ENCODE measurements at regions not wholly inside any gene's neighbourhood (a gene's known extent, or its start where the extent isn't known, plus 50 kb on each side); places are given as distances from the start of the nearest gene placed in this dataset.

DNA sequence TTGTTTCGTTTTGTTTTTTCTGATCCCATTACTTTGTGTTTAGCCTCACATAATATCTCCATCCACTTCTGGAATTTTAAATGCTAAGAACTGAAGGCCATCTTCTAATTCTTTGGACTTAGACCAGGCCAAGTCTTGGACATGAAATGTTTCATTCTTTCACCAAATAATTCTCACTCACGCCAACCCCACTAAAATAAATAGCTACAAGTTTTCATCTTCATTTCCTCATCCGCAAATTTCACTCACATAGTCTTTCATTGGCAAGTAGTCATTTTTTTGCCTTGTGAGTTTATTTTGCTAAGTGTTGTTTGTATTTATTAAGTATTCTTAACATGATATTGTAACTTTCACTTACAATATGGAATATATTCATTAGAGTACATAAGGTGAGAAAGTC lies 1188.6 kb upstream of the SEMA6A start:
- TF ChIP-seq, protein P1, sequence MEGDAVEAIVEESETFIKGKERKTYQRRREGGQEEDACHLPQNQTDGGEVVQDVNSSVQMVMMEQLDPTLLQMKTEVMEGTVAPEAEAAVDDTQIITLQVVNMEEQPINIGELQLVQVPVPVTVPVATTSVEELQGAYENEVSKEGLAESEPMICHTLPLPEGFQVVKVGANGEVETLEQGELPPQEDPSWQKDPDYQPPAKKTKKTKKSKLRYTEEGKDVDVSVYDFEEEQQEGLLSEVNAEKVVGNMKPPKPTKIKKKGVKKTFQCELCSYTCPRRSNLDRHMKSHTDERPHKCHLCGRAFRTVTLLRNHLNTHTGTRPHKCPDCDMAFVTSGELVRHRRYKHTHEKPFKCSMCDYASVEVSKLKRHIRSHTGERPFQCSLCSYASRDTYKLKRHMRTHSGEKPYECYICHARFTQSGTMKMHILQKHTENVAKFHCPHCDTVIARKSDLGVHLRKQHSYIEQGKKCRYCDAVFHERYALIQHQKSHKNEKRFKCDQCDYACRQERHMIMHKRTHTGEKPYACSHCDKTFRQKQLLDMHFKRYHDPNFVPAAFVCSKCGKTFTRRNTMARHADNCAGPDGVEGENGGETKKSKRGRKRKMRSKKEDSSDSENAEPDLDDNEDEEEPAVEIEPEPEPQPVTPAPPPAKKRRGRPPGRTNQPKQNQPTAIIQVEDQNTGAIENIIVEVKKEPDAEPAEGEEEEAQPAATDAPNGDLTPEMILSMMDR (IDR thresholded peaks at IDR 0.05; ENCODE audit: insufficient read depth, low read depth, low read length) = no peak
- H3K4me3 ChIP-seq (ENCODE audit: low read depth, low read length) = no peak overlapping the region
- DNase-seq (ENCODE audit: low read depth) = no peak

DNA sequence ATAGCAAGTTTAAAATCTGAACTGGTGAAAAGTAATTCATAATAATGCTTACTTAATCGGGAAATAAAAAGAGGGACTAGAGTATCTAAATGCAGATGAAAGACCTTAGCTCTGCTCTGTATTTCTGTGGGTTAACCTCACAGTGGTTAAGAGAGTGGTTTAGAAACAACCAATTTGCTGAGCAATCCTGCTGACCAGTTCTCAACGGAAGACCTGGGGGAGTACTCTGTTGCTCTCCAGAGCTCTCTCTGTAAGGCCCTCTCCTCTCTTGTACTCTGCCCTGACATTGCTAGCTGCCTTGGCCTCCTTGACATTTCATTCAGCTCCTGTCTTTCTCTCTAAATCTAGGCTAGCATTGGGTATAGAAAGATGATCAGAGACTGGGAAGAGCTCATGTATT lies 1186.6 kb upstream of the SEMA6A start:
- TF ChIP-seq, protein P1 (IDR thresholded peaks at IDR 0.05; ENCODE audit: insufficient read depth, low read depth, low read length) = no peak
- DNase-seq (ENCODE audit: low read depth) = peak; percentile 2
- no peak overlapping the region for H3K4me3 ChIP-seq (ENCODE audit: low read depth, low read length)

DNA sequence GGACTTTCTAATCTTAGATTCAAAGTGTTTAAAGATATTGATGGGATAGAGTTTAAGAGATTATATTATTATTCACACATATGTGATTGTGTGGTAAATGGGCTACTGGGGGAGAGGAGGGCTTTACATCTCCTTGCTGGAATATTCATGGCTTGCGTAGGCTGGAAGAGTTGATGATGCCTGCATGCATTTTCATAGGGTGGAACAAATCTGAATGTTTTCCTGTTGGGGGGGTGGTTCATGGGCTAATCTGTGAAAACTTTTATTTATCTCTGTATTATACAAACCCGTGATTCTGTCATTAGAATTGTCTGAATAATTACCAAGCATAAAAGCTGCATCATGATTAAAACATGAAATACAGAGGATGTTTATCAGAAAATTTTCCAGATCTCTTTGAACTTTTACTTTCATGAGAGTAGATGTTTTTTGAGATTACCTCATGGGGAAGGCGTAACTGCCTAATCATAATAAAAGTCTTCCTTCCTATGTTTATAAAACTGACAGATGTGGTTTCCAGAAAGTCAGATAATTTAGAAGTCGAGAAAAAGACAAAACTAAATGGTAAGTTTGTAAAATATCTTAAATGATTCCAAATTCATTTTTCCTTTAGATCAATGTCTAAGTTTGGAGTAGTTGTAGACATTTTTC lies 1185.4 kb upstream of the SEMA6A start:
- TF ChIP-seq, protein P1 (IDR thresholded peaks at IDR 0.05; ENCODE audit: insufficient read depth, low read depth, low read length) = no peak
- H3K4me3 ChIP-seq (ENCODE audit: low read depth, low read length) = no peak overlapping the region
- peak; percentile 14 for DNase-seq (ENCODE audit: low read depth)

DNA sequence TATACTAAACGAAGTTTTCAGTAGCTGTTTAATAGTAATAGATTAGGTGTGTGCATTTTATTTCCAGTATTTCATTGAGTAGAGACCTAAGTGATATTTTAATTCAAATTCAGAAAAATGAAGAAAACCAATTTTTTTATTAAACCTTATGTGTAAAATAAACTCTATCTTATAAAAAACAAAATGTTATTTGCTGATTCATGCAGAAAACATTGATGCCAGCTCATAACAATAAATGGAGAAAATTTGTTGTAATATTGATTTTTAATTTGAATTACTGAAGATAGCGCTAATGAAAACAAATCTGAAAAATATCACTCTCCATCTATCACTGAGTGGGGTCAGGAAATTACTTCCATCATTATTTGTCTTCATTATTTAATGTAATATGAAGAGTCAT lies 1177.8 kb upstream of the SEMA6A start:
- TF ChIP-seq, protein P1 (IDR thresholded peaks at IDR 0.05; ENCODE audit: insufficient read depth, low read depth, low read length) = no peak
- no peak for DNase-seq (ENCODE audit: low read depth)

DNA sequence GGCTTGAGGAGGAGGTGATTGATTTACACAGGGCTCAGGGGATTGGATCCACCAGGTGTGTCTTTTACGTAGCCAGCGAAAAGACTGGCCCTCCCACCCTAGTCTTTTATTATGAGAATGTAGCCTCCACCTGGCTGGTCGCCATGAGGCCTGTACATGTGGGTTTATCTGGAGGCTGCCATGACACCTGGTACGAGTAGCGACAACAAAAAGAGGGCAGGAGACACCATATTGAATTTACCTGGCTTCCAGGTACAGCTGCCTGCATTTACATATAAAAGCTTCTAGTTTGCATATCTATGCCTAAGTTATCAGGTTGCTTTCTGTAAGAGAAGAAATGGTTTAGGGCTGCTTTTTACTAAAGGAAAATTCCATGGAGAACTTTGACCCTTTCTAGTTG lies 1173.7 kb upstream of the SEMA6A start:
- no peak for DNase-seq (ENCODE audit: low read depth)
- TF ChIP-seq, protein P1 (IDR thresholded peaks at IDR 0.05; ENCODE audit: insufficient read depth, low read depth, low read length) = no peak
- H3K4me3 ChIP-seq (ENCODE audit: low read depth, low read length) = no peak overlapping the region

More for the DNA sequence above, 1177.8 kb upstream of the SEMA6A start:
- H3K4me3 ChIP-seq (ENCODE audit: low read depth, low read length) = no peak overlapping the region

DNA sequence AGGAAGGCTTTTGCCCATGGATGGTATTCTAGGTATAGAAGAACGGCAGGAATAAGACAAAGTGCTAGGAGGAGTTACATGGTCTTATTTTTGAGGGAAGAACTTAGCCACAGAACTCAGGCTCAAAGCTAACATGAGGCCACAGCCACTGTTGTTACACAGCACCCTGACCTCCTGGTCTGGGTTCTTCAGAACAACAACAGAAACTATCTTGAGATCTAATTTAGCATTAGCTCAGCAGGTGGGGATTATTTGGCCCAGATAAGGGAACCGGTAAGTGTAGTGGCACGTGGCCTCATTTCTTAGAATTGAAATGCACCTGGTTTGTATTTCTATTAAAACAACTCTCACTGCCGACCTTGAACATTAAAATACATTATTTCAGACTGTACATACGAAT lies 1168.7 kb upstream of the SEMA6A start:
- no peak overlapping the region for H3K4me3 ChIP-seq (ENCODE audit: low read depth, low read length)
- TF ChIP-seq, protein P1 (IDR thresholded peaks at IDR 0.05; ENCODE audit: insufficient read depth, low read depth, low read length) = no peak
- no peak for DNase-seq (ENCODE audit: low read depth)

DNA sequence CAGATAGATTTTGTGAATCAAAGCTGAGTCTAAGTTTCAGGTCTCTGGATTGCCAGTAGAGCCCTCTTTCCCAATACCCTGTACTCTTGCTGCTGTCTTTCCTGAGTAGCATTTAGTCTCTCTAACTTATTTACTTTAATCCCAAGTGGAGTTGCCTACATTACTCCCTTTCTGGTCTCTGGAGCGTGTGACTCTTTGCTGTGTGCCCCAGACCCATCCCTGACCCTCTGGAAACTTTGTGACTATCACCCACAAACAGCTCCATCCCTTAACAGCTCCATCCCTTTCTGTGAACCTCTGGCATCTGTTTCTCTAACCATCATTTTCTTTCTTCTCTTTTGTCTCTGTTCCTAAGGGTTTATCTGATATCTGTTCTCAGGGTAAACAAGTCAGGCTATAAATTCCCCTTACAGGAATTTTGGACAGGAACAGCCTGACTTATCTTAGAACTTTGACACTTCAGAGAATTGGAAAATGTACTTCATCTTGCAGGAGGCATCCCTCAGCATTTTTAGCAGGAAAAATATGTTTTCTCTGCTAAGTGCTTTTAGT lies 1167.1 kb upstream of the SEMA6A start:
- H3K4me3 ChIP-seq (ENCODE audit: low read depth, low read length) = no peak overlapping the region
- DNase-seq (ENCODE audit: low read depth) = peak; percentile 1
- TF ChIP-seq, protein P1 (IDR thresholded peaks at IDR 0.05; ENCODE audit: insufficient read depth, low read depth, low read length) = no peak
